ENCODE measurements at regions not wholly inside any gene's neighbourhood (a gene's known extent, or its start where the extent isn't known, plus 50 kb on each side); places are given as distances from the start of the nearest gene placed in this dataset.
"Not testable (repeated sequence)": the region's sequence is repeated elsewhere in the genome, so short reads cannot be mapped to it uniquely, and the experiment has no call there.

GRCh38 chr7:68334636-68335272, 1263.5 kb upstream of the AUTS2 start:
- no peak for DNase-seq

- DNase-seq, result no peak
Observed at GRCh38 chr7:68336594-68336993, 1261.7 kb upstream of the AUTS2 start.

GRCh38 chr7:68348401-68348800, 1249.9 kb upstream of the AUTS2 start:
- DNase-seq, result no peak

GRCh38 chr7:68362745-68363518, 1235.3 kb upstream of the AUTS2 start:
- no peak for DNase-seq

- no peak for DNase-seq
Observed at GRCh38 chr7:68364886-68365625, 1233.2 kb upstream of the AUTS2 start.

GRCh38 chr7:68371985-68372384, 1226.3 kb upstream of the AUTS2 start:
- DNase-seq, result no peak

GRCh38 chr7:68376131-68376661, 1222.1 kb upstream of the AUTS2 start:
- no peak for DNase-seq

GRCh38 chr7:68381731-68382130, 1216.5 kb upstream of the AUTS2 start:
- no peak for DNase-seq

GRCh38 chr7:68384581-68384980, 1213.7 kb upstream of the AUTS2 start:
- DNase-seq, result no peak

GRCh38 chr7:68393051-68393450, 1205.2 kb upstream of the AUTS2 start:
- DNase-seq, result no peak

GRCh38 chr7:68394131-68394530, 1204.1 kb upstream of the AUTS2 start:
- DNase-seq, result no peak

GRCh38 chr7:68399991-68400590, 1198.2 kb upstream of the AUTS2 start:
- DNase-seq, result no peak

- DNase-seq, result no peak
Observed at GRCh38 chr7:68400783-68401182, 1197.5 kb upstream of the AUTS2 start.

GRCh38 chr7:68401313-68401712, 1197.0 kb upstream of the AUTS2 start:
- no peak for DNase-seq

GRCh38 chr7:68406480-68406879, 1191.8 kb upstream of the AUTS2 start:
- DNase-seq, result no peak

GRCh38 chr7:68407460-68407859, 1190.8 kb upstream of the AUTS2 start:
- no peak for DNase-seq

GRCh38 chr7:68408873-68409272, 1189.4 kb upstream of the AUTS2 start:
- no peak for DNase-seq

GRCh38 chr7:68409851-68410250, 1188.4 kb upstream of the AUTS2 start:
- DNase-seq, result no peak

- DNase-seq, result not testable (repeated sequence)
Observed at GRCh38 chr7:68410693-68411092, 1187.6 kb upstream of the AUTS2 start.

GRCh38 chr7:68411742-68412141, 1186.5 kb upstream of the AUTS2 start:
- peak; percentile 81 for DNase-seq

GRCh38 chr7:68414631-68415425, 1183.4 kb upstream of the AUTS2 start:
- no peak for DNase-seq

GRCh38 chr7:68417002-68417401, 1181.3 kb upstream of the AUTS2 start:
- no peak for DNase-seq

Data from NCI-H1048 (cell line).